ENCODE measurements at regions not wholly inside any gene's neighbourhood (a gene's known extent, or its start where the extent isn't known, plus 50 kb on each side); places are given as distances from the start of the nearest gene placed in this dataset.

GRCh38 chr1:229092377-229093237 is 178.3 kb upstream of the RAB4A start:
- DNase-seq (ENCODE audit: low spot score) = no peak

- no peak for DNase-seq (ENCODE audit: low spot score)
Measured at GRCh38 chr1:229093238-229093540, 177.7 kb upstream of the RAB4A start.

GRCh38 chr1:229093609-229094336 is 177.1 kb upstream of the RAB4A start:
- DNase-seq (ENCODE audit: low spot score) = no peak

GRCh38 chr1:229094476-229095311 is 176.2 kb upstream of the RAB4A start:
- no peak for DNase-seq (ENCODE audit: low spot score)

GRCh38 chr1:229095325-229095724 is 175.6 kb upstream of the RAB4A start:
- DNase-seq (ENCODE audit: low spot score) = no peak

- DNase-seq (ENCODE audit: low spot score) = no peak
Measured at GRCh38 chr1:229097356-229097755, 173.6 kb upstream of the RAB4A start.

- DNase-seq (ENCODE audit: low spot score) = no peak
Measured at GRCh38 chr1:229098361-229098760, 172.6 kb upstream of the RAB4A start.

- no peak for DNase-seq (ENCODE audit: low spot score)
Measured at GRCh38 chr1:229098903-229099578, 171.9 kb upstream of the RAB4A start.

GRCh38 chr1:229101011-229101871 is 169.7 kb upstream of the RAB4A start:
- no peak for DNase-seq (ENCODE audit: low spot score)

GRCh38 chr1:229102741-229103391 is 168.0 kb upstream of the RAB4A start:
- DNase-seq (ENCODE audit: low spot score) = no peak

GRCh38 chr1:229104654-229105053 is 166.3 kb upstream of the RAB4A start:
- DNase-seq (ENCODE audit: low spot score) = no peak

- DNase-seq (ENCODE audit: low spot score) = no peak
Measured at GRCh38 chr1:229105109-229105508, 165.8 kb upstream of the RAB4A start.

- no peak for DNase-seq (ENCODE audit: low spot score)
Measured at GRCh38 chr1:229105822-229106525, 164.9 kb upstream of the RAB4A start.

- no peak for DNase-seq (ENCODE audit: low spot score)
Measured at GRCh38 chr1:229106526-229107125, 164.3 kb upstream of the RAB4A start.

GRCh38 chr1:229107304-229107815 is 163.6 kb upstream of the RAB4A start:
- DNase-seq (ENCODE audit: low spot score) = no peak

- no peak for DNase-seq (ENCODE audit: low spot score)
Measured at GRCh38 chr1:229107972-229108371, 162.9 kb upstream of the RAB4A start.

- DNase-seq (ENCODE audit: low spot score) = no peak
Measured at GRCh38 chr1:229108598-229109201, 162.2 kb upstream of the RAB4A start.

GRCh38 chr1:229109320-229109761 is 161.6 kb upstream of the RAB4A start:
- no peak for DNase-seq (ENCODE audit: low spot score)

GRCh38 chr1:229110986-229111385 is 159.9 kb upstream of the RAB4A start:
- DNase-seq (ENCODE audit: low spot score) = no peak
